ENCODE measurements at regions not wholly inside any gene's neighbourhood (a gene's known extent, or its start where the extent isn't known, plus 50 kb on each side); places are given as distances from the start of the nearest gene placed in this dataset.

DNA sequence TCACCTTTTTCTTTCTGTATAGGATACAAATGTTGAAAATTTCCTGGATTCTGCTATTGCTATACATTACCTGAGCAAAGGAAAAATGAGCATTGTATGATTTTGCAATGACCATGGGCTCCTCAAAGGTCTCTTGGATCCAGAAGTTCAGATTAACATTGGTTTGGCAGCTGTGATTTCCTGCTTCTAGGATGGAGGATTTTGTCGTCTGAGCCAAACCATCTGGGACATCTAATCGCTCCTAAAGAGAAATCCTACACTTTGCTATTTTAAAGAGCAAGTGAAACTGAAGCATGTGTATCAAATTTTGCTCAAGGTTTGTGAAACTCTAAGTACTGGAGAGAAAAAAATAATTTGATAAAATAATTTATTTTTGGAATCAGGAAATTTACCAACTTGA is 115.1 kb upstream of the ST6GAL2 start:
- no peak for TF ChIP-seq POLR2A (IDR thresholded peaks at IDR 0.05)
- no peak for TF ChIP-seq CTCF (IDR thresholded peaks at IDR 0.05)

Data from uterus (tissue), 2 donors.